ENCODE measurements at regions not wholly inside any gene's neighbourhood (a gene's known extent, or its start where the extent isn't known, plus 50 kb on each side); places are given as distances from the start of the nearest gene placed in this dataset.
"Not testable (repeated sequence)": the region's sequence is repeated elsewhere in the genome, so short reads cannot be mapped to it uniquely, and the experiment has no call there.

DNA sequence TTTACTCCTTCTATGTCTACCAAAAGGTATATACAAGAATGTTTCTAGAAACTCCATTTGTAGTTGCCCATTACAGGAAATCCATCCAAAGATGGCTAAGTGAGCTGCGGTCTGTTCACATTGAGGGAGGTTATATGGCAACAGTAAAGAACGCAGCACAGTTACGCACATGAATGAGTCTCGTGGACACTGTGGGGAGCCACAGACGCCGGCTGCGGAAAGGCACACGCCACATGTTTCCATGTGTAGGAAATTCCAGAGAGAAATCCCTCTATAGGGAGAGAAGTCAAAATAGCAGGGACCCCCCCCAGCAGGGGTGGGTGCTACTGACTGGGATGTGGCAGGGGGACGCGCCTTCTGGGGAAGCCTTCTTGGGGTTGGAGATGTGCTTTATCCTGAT lies 139.0 kb upstream of the NCOR2 start:
- DNase-seq (ENCODE audit: low spot score) = no peak

DNA sequence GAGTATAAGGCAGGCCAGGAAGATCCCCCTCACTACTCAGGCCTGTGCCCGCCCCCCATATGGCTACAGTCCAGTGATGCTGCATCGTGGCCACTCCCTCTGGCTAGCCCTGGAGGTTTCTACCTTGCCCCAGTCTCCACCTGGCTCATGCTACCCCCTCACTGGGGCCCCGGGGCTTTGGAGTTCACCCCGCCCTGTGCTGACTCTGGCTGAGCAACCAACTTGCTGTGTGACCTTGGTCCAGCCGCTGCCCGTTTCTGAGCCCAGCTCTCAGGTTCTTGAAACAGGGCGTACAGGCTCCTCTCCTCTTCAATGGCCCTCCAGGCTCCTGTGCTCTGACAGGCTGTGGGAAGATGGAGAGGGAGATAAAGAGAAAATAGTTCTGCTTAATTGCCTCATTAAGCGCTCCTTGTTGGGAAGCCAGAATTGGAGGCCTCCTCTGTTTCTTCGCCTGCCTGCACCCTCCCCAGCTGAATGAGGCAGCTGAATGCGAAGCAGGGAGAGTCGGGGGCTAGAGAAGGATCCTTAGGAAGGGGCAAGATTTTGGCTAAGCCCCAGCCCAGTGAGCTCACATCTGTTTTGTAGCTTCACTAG lies 138.2 kb upstream of the NCOR2 start:
- DNase-seq (ENCODE audit: low spot score) = no peak

GRCh38 chr12:124704619-124705018 lies 137.2 kb upstream of the NCOR2 start:
- DNase-seq (ENCODE audit: low spot score) = no peak

GRCh38 chr12:124703856-124704255 lies 136.4 kb upstream of the NCOR2 start:
- no peak for DNase-seq (ENCODE audit: low spot score)

GRCh38 chr12:124702736-124703135 lies 135.3 kb upstream of the NCOR2 start:
- no peak for DNase-seq (ENCODE audit: low spot score)

GRCh38 chr12:124700810-124701592 lies 133.6 kb upstream of the NCOR2 start:
- DNase-seq (ENCODE audit: low spot score) = no peak

DNA sequence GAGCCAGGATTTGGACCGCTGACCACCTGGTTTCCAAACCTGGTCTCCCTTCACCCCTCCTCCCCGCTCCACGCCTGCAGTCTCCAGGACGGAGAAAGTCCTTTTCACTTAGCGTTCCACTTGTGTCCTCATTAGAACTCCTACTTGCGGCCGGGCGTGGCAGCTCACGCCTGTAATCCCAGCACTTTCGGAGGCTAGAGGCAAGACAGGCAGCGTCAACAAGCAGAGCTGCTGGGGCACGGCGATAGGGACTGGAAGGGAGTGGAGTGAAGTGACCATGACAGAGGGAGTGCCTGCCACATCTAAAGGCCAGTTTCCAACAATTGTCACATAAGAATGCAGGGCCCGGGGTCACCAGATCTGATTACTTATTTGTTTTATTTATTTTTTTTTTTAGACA lies 132.5 kb upstream of the NCOR2 start:
- DNase-seq (ENCODE audit: low spot score) = no peak

- DNase-seq (ENCODE audit: low spot score) = no peak
These were observed 131.5 kb upstream of the NCOR2 start for GRCh38 chr12:124698998-124699305.

DNA sequence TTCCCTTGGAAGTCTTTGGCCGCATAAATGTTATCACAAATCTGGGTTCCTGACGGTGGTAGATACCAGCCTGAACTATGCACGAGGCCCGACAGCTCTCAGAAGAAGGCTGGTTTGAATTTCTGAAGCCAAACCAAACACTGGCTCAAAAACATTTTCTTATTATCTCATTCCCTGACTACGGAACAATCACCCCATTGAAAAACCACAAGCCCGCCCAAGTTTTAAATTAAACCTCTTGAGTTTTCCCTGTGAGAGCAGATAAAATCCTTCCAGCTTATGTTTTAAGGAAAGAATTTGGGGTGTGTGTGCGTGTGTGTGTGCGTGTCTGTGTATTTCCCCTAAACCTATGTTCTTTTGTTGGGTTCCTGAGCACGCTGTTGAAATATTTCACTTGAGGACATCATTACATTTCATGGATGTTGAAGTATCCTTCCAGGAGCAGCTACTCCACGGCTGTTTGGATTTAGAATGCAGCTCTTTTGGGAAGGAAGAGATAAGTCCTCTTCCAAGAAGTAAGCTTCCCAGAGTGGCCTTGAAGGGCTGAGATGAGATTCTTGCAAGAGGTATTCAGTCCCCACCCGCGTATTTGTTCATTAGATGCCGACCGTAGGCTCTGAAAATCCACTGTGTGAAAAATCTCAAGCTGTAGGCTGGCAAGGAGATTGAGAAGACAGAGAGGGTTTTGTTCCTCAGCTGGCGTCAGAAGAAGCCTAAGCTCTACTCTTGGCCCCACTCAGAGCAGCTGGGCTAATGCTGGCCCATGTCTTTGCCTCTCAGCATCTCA lies 131.0 kb upstream of the NCOR2 start:
- DNase-seq (ENCODE audit: low spot score) = no peak

DNA sequence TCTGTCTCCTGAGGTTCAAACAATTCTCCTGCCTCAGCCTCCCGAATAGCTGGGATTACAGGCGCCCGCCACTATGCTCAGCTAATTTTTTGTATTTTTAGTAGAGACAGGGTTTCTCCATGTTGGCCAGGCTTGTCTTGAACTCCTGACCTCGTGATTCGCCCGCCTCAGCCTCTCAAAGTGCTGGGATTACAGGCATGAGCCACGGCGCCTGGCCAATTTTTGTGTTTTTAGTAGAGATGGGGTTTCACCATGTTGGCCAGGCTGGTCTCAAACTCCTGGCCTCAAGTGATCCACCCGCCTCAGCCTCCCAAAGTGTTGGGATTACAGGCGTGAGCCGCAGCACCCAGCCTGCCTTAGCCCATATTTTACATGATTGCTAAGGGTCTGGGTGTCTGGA lies 130.3 kb upstream of the NCOR2 start:
- not testable (repeated sequence) for DNase-seq (ENCODE audit: low spot score)

DNA sequence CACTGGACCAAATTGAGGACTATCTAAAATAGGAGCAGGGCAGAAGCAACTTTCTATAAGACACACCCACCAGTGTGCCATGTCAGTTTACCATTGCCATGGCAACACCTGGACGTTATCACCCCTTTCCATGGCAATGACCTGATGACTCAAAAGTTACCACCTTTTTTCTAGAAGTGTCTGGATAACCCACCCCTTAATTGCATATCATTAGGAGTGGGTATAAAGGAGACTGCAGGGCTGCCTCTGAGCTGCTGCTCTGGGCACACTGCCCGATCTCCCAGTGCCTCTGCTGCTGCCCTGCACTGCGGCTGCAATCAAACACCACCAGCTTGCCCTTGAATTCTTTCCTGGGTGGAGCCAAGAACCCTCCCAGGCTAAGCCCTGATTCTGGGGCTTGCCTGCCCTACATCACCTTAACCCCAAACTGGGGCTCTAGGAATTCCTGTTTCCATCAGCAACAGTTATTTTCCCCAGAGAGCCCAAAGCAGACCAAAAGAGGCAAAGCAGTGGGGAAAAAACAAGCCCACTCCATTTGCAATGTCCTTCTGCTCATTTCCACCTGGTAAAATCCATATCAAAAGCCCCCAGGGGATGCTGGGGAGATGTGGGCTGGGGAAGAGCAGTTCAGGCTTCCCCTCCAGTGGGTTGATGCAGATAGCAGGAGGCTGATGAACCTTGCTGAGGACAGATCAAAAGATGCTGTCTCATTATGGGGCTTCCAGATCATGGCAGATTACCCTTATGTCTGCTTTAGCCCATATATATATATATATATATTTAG lies 129.5 kb upstream of the NCOR2 start:
- DNase-seq (ENCODE audit: low spot score) = no peak

GRCh38 chr12:124695861-124696260 lies 128.4 kb upstream of the NCOR2 start:
- no peak for DNase-seq (ENCODE audit: low spot score)

GRCh38 chr12:124694846-124695497 lies 127.6 kb upstream of the NCOR2 start:
- peak; percentile 92 for DNase-seq (ENCODE audit: low spot score)

- no peak for DNase-seq (ENCODE audit: low spot score)
These were observed 126.8 kb upstream of the NCOR2 start for GRCh38 chr12:124694250-124694649.

GRCh38 chr12:124693111-124693723 lies 125.8 kb upstream of the NCOR2 start:
- DNase-seq (ENCODE audit: low spot score) = no peak

- DNase-seq (ENCODE audit: low spot score) = no peak
These were observed 125.0 kb upstream of the NCOR2 start for GRCh38 chr12:124692443-124692842.

GRCh38 chr12:124691429-124691828 lies 124.0 kb upstream of the NCOR2 start:
- no peak for DNase-seq (ENCODE audit: low spot score)

- DNase-seq (ENCODE audit: low spot score) = no peak
These were observed 122.2 kb upstream of the NCOR2 start for GRCh38 chr12:124689631-124690030.

DNA sequence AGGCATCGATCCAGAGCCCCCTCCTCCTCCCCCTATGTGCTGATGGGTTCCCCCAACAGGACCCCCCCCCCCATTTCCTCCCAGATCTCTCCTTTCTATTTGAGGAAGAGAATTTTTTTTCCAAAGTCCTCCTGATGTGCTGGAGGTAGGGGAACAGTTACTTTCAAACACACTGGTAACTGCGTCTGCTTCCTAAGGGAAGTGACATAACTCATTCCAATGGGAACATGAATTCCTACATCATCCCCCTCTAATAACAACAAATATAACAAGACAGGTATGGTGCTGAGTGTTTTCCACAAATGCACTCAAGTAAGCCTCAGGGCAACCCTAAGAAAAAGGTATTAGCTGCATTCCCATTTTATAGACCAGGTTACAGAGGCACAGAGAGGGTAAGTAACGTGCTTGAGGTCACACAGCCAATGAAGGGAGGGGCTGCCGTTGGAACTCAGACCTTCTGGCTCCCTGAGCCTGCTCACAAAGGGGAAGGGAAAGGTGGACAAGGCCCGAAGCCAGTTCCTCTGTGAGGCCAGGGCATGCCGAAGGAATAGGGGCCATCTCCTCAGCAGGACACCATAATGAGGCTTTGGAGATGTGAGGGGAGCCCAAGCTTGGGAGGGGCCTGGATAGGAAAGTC lies 121.1 kb upstream of the NCOR2 start:
- no peak for DNase-seq (ENCODE audit: low spot score)

DNA sequence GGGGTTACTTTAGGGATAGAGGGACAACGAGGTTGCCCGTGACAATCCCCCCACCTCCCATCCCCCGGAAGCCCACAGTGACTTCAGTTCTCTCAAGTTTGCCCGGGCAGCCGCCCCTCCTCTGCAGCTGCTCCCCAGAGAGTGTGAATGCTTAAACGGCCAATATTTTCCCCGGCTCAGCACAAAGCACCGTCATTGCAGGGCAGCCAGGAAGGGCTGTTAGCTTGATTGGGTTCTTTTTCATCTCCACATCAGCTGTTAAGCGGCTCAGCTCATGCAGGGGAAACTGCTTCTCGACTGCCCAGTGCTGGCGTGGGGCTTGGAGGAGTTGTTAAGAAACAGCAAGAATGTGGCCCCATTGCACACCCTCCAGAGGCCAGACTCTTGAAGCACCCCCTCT lies 120.5 kb upstream of the NCOR2 start:
- no peak for DNase-seq (ENCODE audit: low spot score)

Measured in kidney capillary endothelial cell (primary cell).